HG03457 (cell line): ENCODE measurements at regions not wholly inside any gene's neighbourhood (a gene's known extent, or its start where the extent isn't known, plus 50 kb on each side); places are given as distances from the start of the nearest gene placed in this dataset.

ENCODE experiments used
- ATAC-seq: cut with Tn5 transposase; IDR thresholded peaks from one replicate; pipeline ENCODE4 v1.9.1; 2021; ENCODE audit warnings: moderate number of reproducible peaks; ENCODE audit not compliant: unreplicated experiment

GRCh38 chr12:105975351-105975750 lies 163.4 kb downstream of the NUAK1 start:
- no peak for ATAC-seq

- ATAC-seq, result no peak
These were observed 161.5 kb downstream of the NUAK1 start for GRCh38 chr12:105977236-105977635.

- ATAC-seq, result no peak
These were observed 161.1 kb downstream of the NUAK1 start for GRCh38 chr12:105977652-105978051.

- ATAC-seq, result no peak
These were observed 160.5 kb downstream of the NUAK1 start for GRCh38 chr12:105978276-105978675.

- ATAC-seq, result no peak
These were observed 160.1 kb downstream of the NUAK1 start for GRCh38 chr12:105978686-105979085.

- no peak for ATAC-seq
These were observed 158.7 kb downstream of the NUAK1 start for GRCh38 chr12:105980085-105980484.

GRCh38 chr12:105980533-105980932 lies 158.2 kb downstream of the NUAK1 start:
- no peak for ATAC-seq

- ATAC-seq, result no peak
These were observed 156.7 kb downstream of the NUAK1 start for GRCh38 chr12:105982022-105982421.

GRCh38 chr12:105983622-105984320 lies 155.0 kb downstream of the NUAK1 start:
- ATAC-seq, result no peak

- ATAC-seq, result no peak
These were observed 153.4 kb downstream of the NUAK1 start for GRCh38 chr12:105985383-105985782.

GRCh38 chr12:105986779-105987684 lies 151.7 kb downstream of the NUAK1 start:
- no peak for ATAC-seq

- no peak for ATAC-seq
These were observed 151.1 kb downstream of the NUAK1 start for GRCh38 chr12:105987685-105988035.

GRCh38 chr12:105992849-105993740 lies 145.7 kb downstream of the NUAK1 start:
- no peak for ATAC-seq

GRCh38 chr12:105993766-105994555 lies 144.8 kb downstream of the NUAK1 start:
- no peak for ATAC-seq

- no peak for ATAC-seq
These were observed 142.8 kb downstream of the NUAK1 start for GRCh38 chr12:105995961-105996431.

GRCh38 chr12:105998561-105998960 lies 140.2 kb downstream of the NUAK1 start:
- no peak for ATAC-seq

- ATAC-seq, result no peak
These were observed 138.2 kb downstream of the NUAK1 start for GRCh38 chr12:106000382-106001104.

- ATAC-seq, result no peak
These were observed 137.5 kb downstream of the NUAK1 start for GRCh38 chr12:106001105-106001836.

GRCh38 chr12:106001837-106002218 lies 136.9 kb downstream of the NUAK1 start:
- ATAC-seq, result no peak
